ENCODE measurements at regions not wholly inside any gene's neighbourhood (a gene's known extent, or its start where the extent isn't known, plus 50 kb on each side); places are given as distances from the start of the nearest gene placed in this dataset.

- TF ChIP-seq, protein P1, sequence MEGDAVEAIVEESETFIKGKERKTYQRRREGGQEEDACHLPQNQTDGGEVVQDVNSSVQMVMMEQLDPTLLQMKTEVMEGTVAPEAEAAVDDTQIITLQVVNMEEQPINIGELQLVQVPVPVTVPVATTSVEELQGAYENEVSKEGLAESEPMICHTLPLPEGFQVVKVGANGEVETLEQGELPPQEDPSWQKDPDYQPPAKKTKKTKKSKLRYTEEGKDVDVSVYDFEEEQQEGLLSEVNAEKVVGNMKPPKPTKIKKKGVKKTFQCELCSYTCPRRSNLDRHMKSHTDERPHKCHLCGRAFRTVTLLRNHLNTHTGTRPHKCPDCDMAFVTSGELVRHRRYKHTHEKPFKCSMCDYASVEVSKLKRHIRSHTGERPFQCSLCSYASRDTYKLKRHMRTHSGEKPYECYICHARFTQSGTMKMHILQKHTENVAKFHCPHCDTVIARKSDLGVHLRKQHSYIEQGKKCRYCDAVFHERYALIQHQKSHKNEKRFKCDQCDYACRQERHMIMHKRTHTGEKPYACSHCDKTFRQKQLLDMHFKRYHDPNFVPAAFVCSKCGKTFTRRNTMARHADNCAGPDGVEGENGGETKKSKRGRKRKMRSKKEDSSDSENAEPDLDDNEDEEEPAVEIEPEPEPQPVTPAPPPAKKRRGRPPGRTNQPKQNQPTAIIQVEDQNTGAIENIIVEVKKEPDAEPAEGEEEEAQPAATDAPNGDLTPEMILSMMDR (IDR thresholded peaks at IDR 0.05): no peak
- no peak for TF ChIP-seq POLR2A (IDR thresholded peaks at IDR 0.05)
Measured at GRCh38 chr2:67524213-67524612, 127.1 kb downstream of the ETAA1 start.

All from sigmoid colon (tissue), 3 donors.